CD4-positive, CD25-positive, alpha-beta regulatory T cell (primary cell): ENCODE measurements at regions not wholly inside any gene's neighbourhood (a gene's known extent, or its start where the extent isn't known, plus 50 kb on each side); places are given as distances from the start of the nearest gene placed in this dataset.
A peak's percentile ranks its signal among the peaks of the same experiment; 100 is the strongest.

Source experiments
- ATAC-seq, 2 donors: fragments of 150-1000 bp; cut with Tn5 transposase; one replicate each; pipeline ENCODE4 v1.10.0; 2021; ENCODE audit warnings: low read depth in 2 of 2, moderate number of reproducible peaks in 2 of 2, moderate library complexity in 1 of 2
- DNase-seq, 3 donors: peaks; one replicate each; pipeline versions ENCODE4 v3.0.0 to v3.0.0-alpha.2; 2012 to 2022; ENCODE audit warnings: mixed read lengths in 1 of 3
- H3K27ac ChIP-seq: one replicate; pipeline ENCODE4 v1.7.0; 2013; ENCODE audit warnings: mild to moderate bottlenecking, low read length; ENCODE audit not compliant: insufficient read depth, poor library complexity, severe bottlenecking
- H3K27me3 ChIP-seq: one replicate; pipeline ENCODE4 v1.7.0; 2013; ENCODE audit warnings: low read length; ENCODE audit not compliant: control insufficient read depth, insufficient read depth
- H3K36me3 ChIP-seq: one replicate; pipeline ENCODE4 v1.7.0; 2013; ENCODE audit warnings: mild to moderate bottlenecking, low read length, moderate library complexity; ENCODE audit not compliant: control insufficient read depth, insufficient read depth
- H3K4me1 ChIP-seq: 2 replicates; pipeline ENCODE4 v1.7.0; 2013; ENCODE audit warnings: mild to moderate bottlenecking, low read length; ENCODE audit not compliant: insufficient read depth, control insufficient read depth, poor library complexity, severe bottlenecking
- H3K4me3 ChIP-seq: one replicate; pipeline ENCODE4 v1.7.0; 2013; ENCODE audit warnings: low read depth, mild to moderate bottlenecking, low read length, moderate library complexity
- H3K9me3 ChIP-seq, 2 experiments: 1 replicate in 1 of 2; 2 replicates in 1 of 2; pipeline ENCODE4 v1.7.0; 2013; ENCODE audit warnings: low read length in 2 of 2, mild to moderate bottlenecking in 1 of 2, moderate library complexity in 1 of 2; ENCODE audit not compliant: control insufficient read depth in 2 of 2
- H3K27ac Mint-ChIP-seq, 3 donors: one replicate each; pipeline ENCODE4 v1.8.0; 2020 to 2022; ENCODE audit warnings: mild to moderate bottlenecking in 3 of 3, mixed read lengths in 3 of 3, moderate library complexity in 2 of 3
- H3K27me3 Mint-ChIP-seq: one replicate; pipeline ENCODE4 v1.8.0; 2022; ENCODE audit warnings: mild to moderate bottlenecking, mixed read lengths
- H3K36me3 Mint-ChIP-seq: one replicate; pipeline ENCODE4 v1.8.0; 2020; ENCODE audit warnings: mixed read lengths
- H3K4me1 Mint-ChIP-seq, 4 donors: one replicate each; pipeline ENCODE4 v1.8.0; 2020 to 2022; ENCODE audit warnings: mixed read lengths in 4 of 4, mild to moderate bottlenecking in 1 of 4
- H3K4me3 Mint-ChIP-seq, 4 donors: one replicate each; pipeline ENCODE4 v1.8.0; 2020 to 2022; ENCODE audit warnings: mild to moderate bottlenecking in 4 of 4, mixed read lengths in 4 of 4, moderate library complexity in 3 of 4
- H3K9me3 Mint-ChIP-seq, 7 donors: one replicate each; pipeline ENCODE4 v1.8.0; 2020 to 2022; ENCODE audit warnings: mixed read lengths in 7 of 7, mild to moderate bottlenecking in 3 of 7, moderate library complexity in 2 of 7

DNA sequence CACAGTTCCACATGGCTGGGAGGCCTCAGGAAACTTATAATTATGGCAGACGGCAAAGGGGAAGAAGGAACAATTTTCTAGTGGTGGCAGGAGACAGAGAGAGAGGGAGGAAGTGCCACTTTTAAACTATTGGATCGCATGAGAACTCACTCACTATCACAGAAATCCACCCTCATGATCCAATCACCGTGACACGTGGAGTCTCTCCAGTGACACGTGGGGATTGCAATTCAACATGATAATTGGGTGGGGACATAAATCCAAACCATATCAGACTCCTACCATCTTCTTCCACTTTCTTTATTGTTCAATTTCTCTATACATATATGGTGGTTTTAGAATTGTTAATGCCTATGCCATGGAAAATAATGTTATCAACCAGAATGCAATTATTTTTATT, 103.7 kb upstream of the SYT1 start:
- no peaks in the 10 kb centered on the region for H3K4me1 Mint-ChIP-seq
- no peaks in the 10 kb centered on the region for H3K4me1 ChIP-seq
- H3K36me3 Mint-ChIP-seq: no peaks in the 10 kb centered on the region
- no peaks in the 10 kb centered on the region for H3K36me3 ChIP-seq
- H3K9me3 Mint-ChIP-seq: peaks cover 0 to 20% (median 6%) of the 10 kb centered on the region in 7 donors
- no peak for DNase-seq
- H3K27me3 ChIP-seq: no peaks in the 10 kb centered on the region
- no peak overlapping the region for H3K4me3 ChIP-seq
- H3K27ac ChIP-seq: no peak overlapping the region
- H3K27ac Mint-ChIP-seq: no peak overlapping the region
- no peaks in the 10 kb centered on the region for H3K27me3 Mint-ChIP-seq
- H3K9me3 ChIP-seq: no peaks in the 10 kb centered on the region
- no peak overlapping the region for H3K4me3 Mint-ChIP-seq
- ATAC-seq: no peak

DNA sequence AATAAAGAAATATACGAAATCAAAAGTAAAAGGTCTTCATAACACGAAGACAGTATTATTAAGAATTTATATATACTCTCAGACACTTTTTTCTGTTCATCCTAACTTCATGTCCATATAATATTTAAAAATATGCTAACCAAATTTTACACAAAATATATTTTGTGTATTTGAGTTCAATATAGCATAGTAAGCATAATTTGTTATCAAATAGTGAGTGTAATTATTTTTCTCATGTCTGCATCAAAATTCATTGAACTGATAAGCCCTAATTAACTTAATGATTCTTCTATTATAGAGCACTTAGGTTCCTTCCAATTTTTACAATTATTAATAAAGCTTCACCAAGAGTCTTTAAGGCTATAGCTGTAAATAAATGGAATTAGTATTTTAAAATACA, 99.7 kb upstream of the SYT1 start:
- DNase-seq: no peak
- H3K27ac Mint-ChIP-seq: no peak overlapping the region

DNA sequence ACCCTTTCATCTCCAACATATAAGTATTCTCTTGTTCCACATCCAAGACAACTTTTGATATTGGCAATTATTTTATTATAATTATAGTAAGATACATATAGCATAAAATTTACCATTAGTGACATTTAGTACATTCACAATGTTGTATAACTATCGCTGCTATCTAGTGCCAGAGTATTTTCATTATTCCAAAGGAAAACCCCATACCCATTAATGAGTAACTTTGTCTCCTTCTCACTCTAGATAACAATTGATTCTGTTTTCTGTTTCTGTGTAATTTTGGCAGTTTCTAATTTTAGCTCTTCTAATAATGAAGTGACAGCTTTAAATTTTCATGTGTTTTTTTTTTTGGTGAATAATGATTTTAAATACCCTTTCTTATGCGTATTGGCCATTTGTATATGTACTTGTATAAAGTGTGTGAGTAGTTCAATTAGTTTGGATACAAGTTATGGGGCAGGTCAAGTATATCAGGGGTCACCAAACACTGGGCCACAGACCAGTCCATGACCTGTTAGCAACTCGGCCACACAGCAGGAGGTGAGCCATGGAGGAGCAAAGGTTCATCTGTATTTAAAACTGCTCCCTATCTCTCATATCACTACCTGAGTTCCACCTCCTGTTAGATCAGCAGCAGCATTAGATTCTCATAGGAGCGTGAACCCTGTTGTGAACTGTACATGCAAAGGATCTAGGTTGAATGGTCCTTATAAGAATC, 97.2 kb upstream of the SYT1 start:
- Mint-ChIP-seq H3K27me3 (no peaks in the 10 kb centered on the region), H3K9me3 (peaks cover 0 to 20% (median 3%) of the 10 kb centered on the region in 7 donors), H3K4me3 (no peak overlapping the region), H3K27ac (no peak overlapping the region), H3K36me3 (no peaks in the 10 kb centered on the region), H3K4me1 (no peaks in the 10 kb centered on the region)
- DNase-seq (no peak), ATAC-seq (no peak)
- Histone ChIP-seq H3K9me3 (peaks cover 0 to 4% of the 10 kb centered on the region in 2 experiments), H3K4me1 (no peaks in the 10 kb centered on the region), H3K27me3 (no peaks in the 10 kb centered on the region), H3K36me3 (no peaks in the 10 kb centered on the region), H3K4me3 (no peak overlapping the region), H3K27ac (no peak overlapping the region)

More for the DNA sequence above, 99.7 kb upstream of the SYT1 start:
- no peaks in the 10 kb centered on the region for H3K36me3 ChIP-seq
- no peaks in the 10 kb centered on the region for H3K27me3 ChIP-seq
- H3K4me1 ChIP-seq: no peaks in the 10 kb centered on the region
- no peak overlapping the region for H3K4me3 ChIP-seq
- no peak overlapping the region for H3K27ac ChIP-seq
- H3K9me3 ChIP-seq: no peaks in the 10 kb centered on the region
- H3K27me3 Mint-ChIP-seq: no peaks in the 10 kb centered on the region
- H3K4me3 Mint-ChIP-seq: peak overlapping the region in 1 of 4 donors; percentile 43
- no peaks in the 10 kb centered on the region for H3K4me1 Mint-ChIP-seq
- ATAC-seq: no peak
- no peaks in the 10 kb centered on the region for H3K36me3 Mint-ChIP-seq
- peaks cover 0 to 18% (median 5%) of the 10 kb centered on the region in 7 donors for H3K9me3 Mint-ChIP-seq

DNA sequence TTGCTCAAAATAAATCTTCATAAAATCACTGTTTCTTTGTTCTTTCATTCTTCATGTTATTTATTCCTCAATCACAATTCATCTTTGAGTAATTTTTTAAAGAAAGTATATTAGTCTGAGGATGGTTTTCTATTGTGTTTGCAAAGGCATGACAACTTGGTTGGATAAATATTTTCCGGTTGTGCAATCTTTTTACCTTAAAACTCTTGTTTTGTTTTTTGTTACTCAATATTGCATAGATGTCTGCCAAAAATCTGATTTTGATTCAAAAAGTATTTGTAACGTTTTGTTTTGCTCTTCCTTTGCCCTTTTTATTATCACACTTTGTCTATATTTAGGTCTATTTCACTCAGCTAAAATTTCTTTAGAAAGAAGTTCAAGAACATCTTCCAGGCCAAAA, 86.2 kb upstream of the SYT1 start:
- no peaks in the 10 kb centered on the region for H3K27me3 ChIP-seq
- Mint-ChIP-seq H3K36me3 (no peaks in the 10 kb centered on the region), H3K27ac (no peak overlapping the region), H3K9me3 (peaks cover 1 to 9% (median 3%) of the 10 kb centered on the region in 7 donors), H3K4me3 (no peak overlapping the region), H3K4me1 (no peaks in the 10 kb centered on the region), H3K27me3 (no peaks in the 10 kb centered on the region)
- H3K4me1 ChIP-seq: no peaks in the 10 kb centered on the region
- no peaks in the 10 kb centered on the region for H3K36me3 ChIP-seq
- no peak overlapping the region for H3K27ac ChIP-seq
- H3K9me3 ChIP-seq: peaks cover 0 to 2% of the 10 kb centered on the region in 2 experiments
- DNase-seq (no peak), ATAC-seq (no peak)
- H3K4me3 ChIP-seq: no peak overlapping the region

DNA sequence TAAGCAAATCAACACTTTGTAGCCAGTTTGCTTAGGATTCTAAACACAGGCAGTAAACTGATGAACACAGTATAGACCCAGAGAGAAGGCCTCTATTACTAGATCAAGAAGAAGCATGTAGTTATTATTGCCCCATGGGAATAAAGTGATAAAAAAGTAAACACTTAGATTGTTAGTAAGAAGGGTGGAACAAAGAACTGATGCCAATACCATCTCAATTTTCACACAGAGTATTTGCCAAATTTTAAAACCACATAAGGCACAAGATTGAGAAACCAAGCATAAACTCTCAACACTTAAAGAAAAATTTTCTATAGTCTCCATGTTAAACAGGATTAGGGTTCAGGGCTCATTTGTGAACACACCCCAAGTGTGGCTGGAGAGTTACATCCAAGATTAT, 77.0 kb upstream of the SYT1 start:
- H3K4me3 Mint-ChIP-seq: no peak overlapping the region
- no peaks in the 10 kb centered on the region for H3K4me1 ChIP-seq
- no peak overlapping the region for H3K4me3 ChIP-seq
- no peak for ATAC-seq
- no peaks in the 10 kb centered on the region for H3K4me1 Mint-ChIP-seq
- H3K27ac Mint-ChIP-seq: no peak overlapping the region
- no peaks in the 10 kb centered on the region for H3K27me3 Mint-ChIP-seq
- DNase-seq: no peak
- H3K36me3 Mint-ChIP-seq: no peaks in the 10 kb centered on the region
- peaks cover 4 to 12% of the 10 kb centered on the region in 2 experiments for H3K9me3 ChIP-seq
- no peaks in the 10 kb centered on the region for H3K36me3 ChIP-seq
- H3K9me3 Mint-ChIP-seq: peaks cover 0 to 15% (median 4%) of the 10 kb centered on the region in 7 donors
- H3K27me3 ChIP-seq: no peaks in the 10 kb centered on the region
- H3K27ac ChIP-seq: no peak overlapping the region

DNA sequence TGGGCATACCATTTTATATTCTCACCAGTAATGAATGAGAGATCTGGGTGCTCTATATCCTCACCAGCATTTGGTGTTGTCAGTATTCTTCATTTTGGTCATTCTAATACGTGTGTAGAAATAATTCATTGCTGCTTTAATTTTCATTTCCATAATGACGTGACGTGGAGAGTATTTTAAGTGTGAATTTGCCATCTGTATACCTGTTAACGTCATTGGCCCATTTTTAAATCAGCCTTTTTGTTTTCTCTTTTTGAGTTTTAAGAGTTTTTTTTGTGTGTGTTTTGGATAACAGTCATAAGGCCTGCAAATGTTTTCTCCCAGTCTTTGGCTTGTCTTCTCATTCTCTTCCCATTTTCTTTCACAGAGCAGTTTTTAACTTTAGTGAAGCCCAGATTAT, 74.4 kb upstream of the SYT1 start:
- ATAC-seq: no peak

DNA sequence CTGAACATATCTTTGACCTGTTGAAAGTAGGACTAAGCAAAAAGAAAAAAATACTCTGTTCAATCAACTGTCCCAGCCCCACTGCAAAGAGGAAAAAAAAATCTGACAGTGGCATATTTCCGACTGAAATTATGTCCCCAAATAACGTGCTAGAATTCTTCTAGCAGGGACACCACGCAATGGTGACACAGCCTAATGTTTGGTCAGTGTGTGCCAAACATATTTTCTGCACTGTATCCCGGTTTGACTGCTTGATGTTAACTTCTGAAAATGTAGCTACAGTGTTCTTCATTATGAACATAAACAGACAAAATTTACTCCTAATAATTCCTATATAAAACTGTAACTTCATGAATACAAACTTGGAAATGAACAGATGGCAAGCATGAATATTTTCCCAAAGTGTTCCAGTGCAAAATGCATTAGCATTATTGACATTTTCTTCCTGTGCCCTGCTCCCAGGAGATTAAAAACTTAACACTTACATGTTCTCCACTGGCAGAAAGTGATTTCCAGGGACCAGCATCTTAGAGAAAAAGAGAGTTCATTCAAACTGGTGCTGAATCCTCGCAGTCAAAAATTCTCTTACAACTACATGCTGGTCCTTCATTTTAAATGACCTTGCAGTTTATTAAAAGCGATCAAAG, 72.4 kb upstream of the SYT1 start:
- no peaks in the 10 kb centered on the region for H3K36me3 ChIP-seq
- H3K9me3 Mint-ChIP-seq: peaks cover 4 to 17% (median 11%) of the 10 kb centered on the region in 7 donors
- no peaks in the 10 kb centered on the region for H3K27me3 Mint-ChIP-seq
- peaks cover 0 to 16% of the 10 kb centered on the region in 2 experiments for H3K9me3 ChIP-seq
- DNase-seq (no peak), ATAC-seq (no peak)
- H3K27ac Mint-ChIP-seq: no peak overlapping the region
- H3K36me3 Mint-ChIP-seq: no peaks in the 10 kb centered on the region
- H3K4me1 ChIP-seq: no peaks in the 10 kb centered on the region
- H3K4me3 Mint-ChIP-seq: no peak overlapping the region
- H3K4me3 ChIP-seq: no peak overlapping the region
- no peaks in the 10 kb centered on the region for H3K4me1 Mint-ChIP-seq
- H3K27me3 ChIP-seq: no peaks in the 10 kb centered on the region
- no peak overlapping the region for H3K27ac ChIP-seq

More for the DNA sequence above, 74.4 kb upstream of the SYT1 start:
- Mint-ChIP-seq H3K27me3 (no peaks in the 10 kb centered on the region), H3K36me3 (no peaks in the 10 kb centered on the region), H3K9me3 (peaks cover 2 to 17% (median 11%) of the 10 kb centered on the region in 7 donors), H3K4me1 (no peaks in the 10 kb centered on the region), H3K27ac (no peak overlapping the region), H3K4me3 (no peak overlapping the region)
- Histone ChIP-seq H3K27ac (no peak overlapping the region), H3K4me1 (no peaks in the 10 kb centered on the region), H3K9me3 (peaks cover 4 to 12% of the 10 kb centered on the region in 2 experiments), H3K36me3 (no peaks in the 10 kb centered on the region), H3K4me3 (no peak overlapping the region), H3K27me3 (no peaks in the 10 kb centered on the region)
- DNase-seq: no peak

DNA sequence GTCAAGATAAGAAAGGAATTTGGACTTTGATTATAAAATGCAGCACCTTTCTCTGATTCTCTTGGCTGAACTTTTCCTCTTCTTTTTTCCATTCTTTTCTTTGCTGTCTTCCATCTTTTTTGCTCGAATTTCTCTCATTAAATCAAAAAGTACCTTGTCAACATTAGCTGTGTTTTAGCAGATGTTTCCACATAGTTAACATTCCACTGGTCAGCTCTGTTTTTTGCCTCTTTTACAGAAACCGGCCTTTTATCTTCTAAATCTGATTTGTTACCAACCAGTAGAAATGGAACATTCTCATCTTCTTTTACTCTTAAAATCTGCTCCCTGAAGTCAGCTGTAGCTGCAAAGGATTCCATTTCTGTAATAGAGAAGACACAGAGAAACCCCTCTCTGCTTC, 71.1 kb upstream of the SYT1 start:
- H3K4me3 Mint-ChIP-seq: no peak overlapping the region
- no peaks in the 10 kb centered on the region for H3K27me3 Mint-ChIP-seq
- no peaks in the 10 kb centered on the region for H3K36me3 ChIP-seq
- no peak for ATAC-seq
- no peaks in the 10 kb centered on the region for H3K36me3 Mint-ChIP-seq
- no peak for DNase-seq
- peaks cover 0 to 16% of the 10 kb centered on the region in 2 experiments for H3K9me3 ChIP-seq
- H3K27me3 ChIP-seq: no peaks in the 10 kb centered on the region
- H3K27ac Mint-ChIP-seq: no peak overlapping the region
- peaks cover 4 to 17% (median 7%) of the 10 kb centered on the region in 7 donors for H3K9me3 Mint-ChIP-seq
- no peak overlapping the region for H3K27ac ChIP-seq
- no peaks in the 10 kb centered on the region for H3K4me1 Mint-ChIP-seq
- H3K4me3 ChIP-seq: no peak overlapping the region
- H3K4me1 ChIP-seq: no peaks in the 10 kb centered on the region
